Muscle of arm (tissue), 1 donor: ENCODE measurements at regions not wholly inside any gene's neighbourhood (a gene's known extent, or its start where the extent isn't known, plus 50 kb on each side); places are given as distances from the start of the nearest gene placed in this dataset.
A peak's percentile ranks its signal among the peaks of the same experiment; 100 is the strongest.

ENCODE experiments used
- DNase-seq: peaks from one replicate; pipeline ENCODE4 v3.0.0-alpha.2; 2013

- DNase-seq, result no peak
These were observed 369.6 kb downstream of the KCTD12 start for GRCh38 chr13:76516586-76516985.

GRCh38 chr13:76516013-76516412 is 370.2 kb downstream of the KCTD12 start:
- DNase-seq, result no peak

DNA sequence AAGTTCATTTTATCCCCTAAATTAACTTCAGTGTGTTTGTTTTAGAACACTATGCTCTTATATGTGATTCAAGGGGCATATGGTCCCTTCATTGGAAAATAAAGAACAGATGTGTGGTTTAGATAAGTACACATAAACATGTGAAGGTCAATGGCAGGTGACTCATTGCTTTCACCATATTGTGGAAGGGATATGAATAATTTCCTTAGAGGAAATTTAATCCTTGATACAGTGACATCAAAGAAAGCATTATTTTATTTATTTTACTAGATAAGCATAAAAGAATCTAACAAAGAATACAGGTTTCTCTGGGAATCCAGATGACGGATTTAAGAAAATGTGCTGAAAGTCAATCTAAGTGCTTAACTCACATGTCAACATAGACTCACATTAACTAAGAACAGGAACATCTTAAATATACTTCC is 373.5 kb downstream of the KCTD12 start:
- DNase-seq, result no peak

GRCh38 chr13:76505437-76505836 is 380.8 kb downstream of the KCTD12 start:
- DNase-seq, result no peak

- DNase-seq, result no peak
These were observed 382.4 kb downstream of the KCTD12 start for GRCh38 chr13:76503766-76504165.

GRCh38 chr13:76503291-76503690 is 382.9 kb downstream of the KCTD12 start:
- DNase-seq, result no peak

- DNase-seq, result no peak
These were observed 385.3 kb downstream of the KCTD12 start for GRCh38 chr13:76500894-76501293.

GRCh38 chr13:76499891-76500290 is 386.3 kb downstream of the KCTD12 start:
- no peak for DNase-seq

- DNase-seq, result no peak
These were observed 396.9 kb downstream of the KCTD12 start for GRCh38 chr13:76489274-76489673.

GRCh38 chr13:76481738-76482137 is 404.5 kb downstream of the KCTD12 start:
- no peak for DNase-seq

DNA sequence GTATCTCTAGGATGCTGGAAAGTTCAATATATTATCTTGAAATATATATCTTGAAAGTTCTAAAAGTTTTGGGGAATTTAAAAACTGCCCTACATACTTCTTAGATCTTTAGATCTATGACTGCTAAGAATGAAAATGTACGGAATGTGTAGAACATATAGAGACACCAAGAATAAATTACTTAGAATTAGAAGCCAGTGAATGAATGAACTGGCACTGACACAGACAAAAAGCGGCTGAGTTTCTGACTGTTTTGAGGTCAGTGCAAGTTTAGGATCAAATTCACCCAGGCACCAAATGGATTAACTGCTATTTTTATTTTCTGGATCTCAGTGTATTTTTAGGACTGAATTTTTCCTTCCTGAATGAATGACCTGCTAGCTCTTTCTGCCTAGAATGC is 411.2 kb downstream of the KCTD12 start:
- DNase-seq, result no peak

DNA sequence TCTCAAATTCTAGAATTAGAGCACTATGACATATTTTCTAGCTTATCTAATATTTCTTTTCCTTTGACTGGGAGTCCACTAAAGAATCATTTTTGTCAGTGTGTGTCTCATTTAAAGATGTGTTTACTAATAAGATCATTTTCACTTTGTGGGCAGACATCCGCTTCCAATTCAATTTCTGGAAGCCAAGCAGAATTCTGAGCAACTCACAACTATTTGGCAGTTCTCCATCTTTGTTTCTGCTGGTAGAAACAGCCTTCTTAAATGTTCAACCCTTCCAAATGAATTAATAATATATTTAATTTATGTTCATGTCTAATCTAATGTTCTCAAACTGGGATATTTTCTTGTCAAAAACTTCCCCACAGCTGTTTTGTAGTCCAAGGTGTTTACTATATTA is 411.8 kb downstream of the KCTD12 start:
- no peak for DNase-seq

- peak; percentile 73 for DNase-seq
These were observed 412.6 kb downstream of the KCTD12 start for GRCh38 chr13:76473552-76474134.

GRCh38 chr13:76472916-76473315 is 413.3 kb downstream of the KCTD12 start:
- no peak for DNase-seq

DNA sequence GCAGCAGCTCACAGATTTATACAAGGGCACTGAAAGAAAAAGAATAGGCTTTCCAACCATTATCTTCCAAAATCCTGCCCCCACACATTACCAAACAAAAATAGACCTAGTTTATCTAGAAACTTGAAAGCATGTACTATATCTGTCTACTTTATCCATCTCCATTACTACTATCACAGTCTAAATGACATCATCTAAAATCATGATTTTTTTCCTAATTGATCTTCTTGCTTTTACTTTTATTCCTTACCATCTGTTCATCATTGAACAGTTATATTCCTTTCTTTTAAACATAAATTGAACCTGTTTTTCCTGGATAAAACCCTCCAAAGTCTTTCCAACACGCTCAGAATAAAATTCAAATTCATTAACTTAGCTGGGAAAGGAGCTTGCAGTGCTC is 414.7 kb downstream of the KCTD12 start:
- DNase-seq, result no peak

- no peak for DNase-seq
These were observed 415.2 kb downstream of the KCTD12 start for GRCh38 chr13:76470991-76471390.

DNA sequence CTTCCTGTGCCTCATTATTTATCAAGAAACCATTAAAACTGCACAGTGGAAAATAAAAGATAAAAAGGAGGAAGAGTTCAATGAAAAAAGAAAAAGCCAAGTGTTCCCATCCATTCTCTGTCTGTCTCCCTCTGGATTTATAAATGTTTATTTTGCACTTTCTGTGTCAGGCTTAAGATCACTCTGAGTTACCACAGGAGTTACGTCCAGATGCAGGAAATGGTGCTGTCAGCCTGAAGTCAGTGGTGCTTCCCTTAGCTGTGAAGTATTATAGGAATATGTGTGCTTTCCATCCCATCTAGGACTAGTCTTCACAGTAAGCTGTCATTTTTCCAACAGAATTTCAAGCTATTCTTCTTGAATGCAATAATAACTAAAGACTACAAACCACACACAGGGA is 420.2 kb downstream of the KCTD12 start:
- no peak for DNase-seq

GRCh38 chr13:76463314-76463713 is 422.9 kb downstream of the KCTD12 start:
- no peak for DNase-seq

DNA sequence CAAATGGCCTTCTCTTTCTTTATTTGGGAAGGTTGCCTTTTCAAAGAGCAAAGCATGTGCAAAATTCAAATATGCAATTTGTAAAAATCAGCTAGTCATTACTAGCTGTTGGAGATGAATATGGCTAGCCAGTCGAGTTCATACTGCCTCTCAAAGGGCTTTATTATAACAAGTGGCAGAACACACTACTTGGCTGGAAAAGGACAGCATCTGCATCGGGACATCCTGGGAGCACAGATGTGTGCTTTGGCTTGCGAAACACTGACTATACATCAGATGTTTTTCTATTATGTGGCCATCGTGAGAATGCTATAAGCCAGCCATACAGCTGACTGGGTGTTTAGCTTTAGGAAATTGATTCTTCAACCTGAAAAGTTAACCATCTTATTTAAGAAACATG is 424.2 kb downstream of the KCTD12 start:
- peak; percentile 84 for DNase-seq

DNA sequence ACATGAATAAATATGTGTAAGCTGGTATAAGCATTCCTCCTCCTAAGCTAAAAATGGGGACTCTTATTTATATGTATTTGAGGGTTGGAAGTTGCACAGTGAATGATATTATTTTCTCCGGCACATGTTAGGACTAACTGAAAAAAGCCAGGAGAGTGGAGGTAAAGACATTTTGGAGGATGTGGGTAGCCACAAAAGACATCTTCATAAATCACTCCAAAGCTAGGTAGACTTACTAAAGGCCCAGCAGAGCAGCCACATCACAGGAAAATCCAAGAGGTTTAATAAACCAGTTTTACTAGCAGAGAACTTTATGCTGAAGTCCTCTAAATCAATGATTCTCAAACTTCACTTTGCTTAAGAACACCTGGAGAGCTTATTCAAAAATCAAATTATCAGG is 424.7 kb downstream of the KCTD12 start:
- no peak for DNase-seq

DNA sequence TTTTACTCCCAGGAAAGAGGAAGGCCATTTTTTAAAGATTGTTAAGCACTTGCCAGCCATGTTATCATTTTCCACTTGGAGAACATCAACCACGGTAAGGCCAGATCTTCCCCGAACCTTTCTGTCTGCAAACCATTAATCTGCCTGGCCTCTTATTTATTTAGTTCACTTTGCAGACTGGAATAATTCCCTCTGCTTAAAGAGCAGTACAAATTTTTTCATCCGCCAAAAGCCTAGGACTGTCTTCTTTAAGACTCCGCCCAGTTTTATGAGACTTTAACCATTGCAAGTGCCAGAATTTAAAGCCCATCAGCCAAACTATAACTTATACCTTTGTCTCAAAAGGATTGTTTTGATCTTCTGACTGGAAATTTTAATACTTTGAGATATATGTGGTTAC is 426.3 kb downstream of the KCTD12 start:
- DNase-seq, result no peak

GRCh38 chr13:76455960-76456359 is 430.2 kb downstream of the KCTD12 start:
- no peak for DNase-seq

GRCh38 chr13:76454991-76455390 is 431.2 kb downstream of the KCTD12 start:
- no peak for DNase-seq

DNA sequence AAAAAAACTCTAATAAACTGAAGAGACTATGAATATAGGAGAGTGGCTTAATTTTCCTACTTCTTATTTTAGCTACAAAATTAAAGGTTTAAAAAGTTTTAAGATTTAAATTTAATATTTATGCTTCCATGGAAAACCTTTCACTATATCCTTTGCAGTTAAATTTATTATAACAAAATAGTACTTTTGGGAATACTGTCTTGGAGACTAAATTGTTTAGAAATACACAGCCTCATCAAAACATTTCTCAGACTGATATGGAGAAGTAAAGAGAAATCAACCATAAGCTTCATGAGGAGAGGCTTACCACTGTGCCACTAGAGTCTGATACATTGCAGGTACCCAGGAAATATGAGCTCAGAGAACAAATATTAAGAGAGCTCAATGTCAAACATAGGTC is 436.5 kb downstream of the KCTD12 start:
- no peak for DNase-seq

- DNase-seq, result no peak
These were observed 440.0 kb downstream of the KCTD12 start for GRCh38 chr13:76446191-76446590.
